GM19397 (cell line): ENCODE measurements at regions not wholly inside any gene's neighbourhood (a gene's known extent, or its start where the extent isn't known, plus 50 kb on each side); places are given as distances from the start of the nearest gene placed in this dataset.
A peak's percentile ranks its signal among the peaks of the same experiment; 100 is the strongest.
"Not testable (repeated sequence)": the region's sequence is repeated elsewhere in the genome, so short reads cannot be mapped to it uniquely, and the experiment has no call there.

Experiments
- ATAC-seq: cut with Tn5 transposase; IDR thresholded peaks from one replicate; pipeline ENCODE4 v1.9.1; 2021; ENCODE audit warnings: mild to moderate bottlenecking, moderate library complexity; ENCODE audit not compliant: unreplicated experiment

DNA sequence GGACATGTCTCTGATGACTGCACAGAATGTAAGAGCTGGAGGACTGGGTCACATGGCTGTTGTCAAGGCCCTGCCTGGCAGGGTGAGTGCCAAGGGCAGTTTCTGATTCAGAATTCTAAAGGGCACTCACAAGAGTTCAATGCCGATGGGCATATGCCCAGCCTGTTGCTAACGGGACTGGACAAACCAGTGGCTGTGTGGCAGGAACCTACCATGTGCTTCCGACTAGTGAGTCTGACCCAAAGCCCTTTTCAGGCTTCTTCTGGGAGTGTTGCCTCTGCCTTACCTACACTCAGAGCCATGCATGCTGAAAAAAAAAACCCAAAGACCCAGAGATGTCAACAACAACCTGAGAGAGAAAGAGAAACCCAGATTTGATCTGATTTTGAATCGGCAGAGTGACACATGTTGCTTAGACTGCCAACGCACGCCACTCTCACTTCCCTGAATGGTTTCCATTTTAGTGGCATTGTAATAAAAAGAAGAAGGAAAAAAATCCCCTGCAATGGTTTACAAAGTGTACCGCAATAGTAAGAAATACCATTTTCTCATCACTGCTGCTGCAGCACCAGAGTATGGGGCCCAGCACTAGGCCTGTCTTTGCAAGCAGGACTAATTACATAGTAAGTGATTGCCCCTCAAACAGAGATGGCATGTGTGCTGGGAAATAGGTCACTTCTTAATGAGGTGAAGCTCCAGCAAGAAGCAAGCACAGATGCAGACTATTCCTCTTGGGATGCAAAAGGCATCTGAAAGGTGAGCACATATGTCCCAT, 194.3 kb downstream of the PALM2AKAP2 start:
- peak; percentile 71 for ATAC-seq

DNA sequence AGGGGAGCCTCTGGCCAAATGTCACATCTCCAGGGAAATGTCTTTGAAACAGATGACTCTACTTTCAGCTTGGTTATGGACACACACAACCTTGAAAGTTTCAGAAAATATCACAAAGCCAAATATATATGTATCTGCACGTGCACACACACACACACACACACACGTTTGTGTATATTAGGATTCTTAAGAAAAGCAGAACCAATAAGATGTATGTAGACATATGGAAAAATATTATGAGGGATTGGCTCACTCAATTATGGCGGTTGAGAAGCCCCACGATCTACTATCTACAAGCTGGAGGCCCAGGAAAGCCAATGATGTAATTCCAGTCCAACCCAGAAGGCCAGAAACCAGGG, 194.9 kb downstream of the PALM2AKAP2 start:
- peak; percentile 3 for ATAC-seq

GRCh38 chr9:109975574-109976295, 195.7 kb downstream of the PALM2AKAP2 start:
- no peak for ATAC-seq

DNA sequence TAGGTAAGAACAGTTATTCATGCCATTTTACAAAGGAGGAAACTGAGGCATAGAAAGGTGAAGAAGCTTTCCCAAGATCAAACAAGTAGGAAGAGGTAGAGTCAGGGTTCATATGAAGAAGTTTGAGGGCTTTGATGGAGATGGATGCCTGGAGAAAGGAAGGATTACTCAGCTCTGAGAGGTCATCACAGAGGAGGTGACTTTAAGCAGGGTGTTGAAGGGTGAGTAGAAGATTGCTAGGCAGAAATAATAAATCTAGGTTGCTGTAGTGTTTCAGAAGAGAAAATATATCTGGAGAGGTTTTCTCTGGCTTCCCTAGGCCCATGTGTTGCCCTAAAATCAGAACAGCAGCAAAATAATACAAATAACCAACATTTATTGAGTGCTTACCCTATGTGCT, 196.3 kb downstream of the PALM2AKAP2 start:
- ATAC-seq: no peak

- ATAC-seq: no peak
Measured at GRCh38 chr9:109977521-109977920, 197.5 kb downstream of the PALM2AKAP2 start.

- no peak for ATAC-seq
Measured at GRCh38 chr9:109981091-109981490, 201.1 kb downstream of the PALM2AKAP2 start.

- ATAC-seq: no peak
Measured at GRCh38 chr9:109986521-109986991, 206.6 kb downstream of the PALM2AKAP2 start.

- no peak for ATAC-seq
Measured at GRCh38 chr9:109989296-109989695, 209.3 kb downstream of the PALM2AKAP2 start.

DNA sequence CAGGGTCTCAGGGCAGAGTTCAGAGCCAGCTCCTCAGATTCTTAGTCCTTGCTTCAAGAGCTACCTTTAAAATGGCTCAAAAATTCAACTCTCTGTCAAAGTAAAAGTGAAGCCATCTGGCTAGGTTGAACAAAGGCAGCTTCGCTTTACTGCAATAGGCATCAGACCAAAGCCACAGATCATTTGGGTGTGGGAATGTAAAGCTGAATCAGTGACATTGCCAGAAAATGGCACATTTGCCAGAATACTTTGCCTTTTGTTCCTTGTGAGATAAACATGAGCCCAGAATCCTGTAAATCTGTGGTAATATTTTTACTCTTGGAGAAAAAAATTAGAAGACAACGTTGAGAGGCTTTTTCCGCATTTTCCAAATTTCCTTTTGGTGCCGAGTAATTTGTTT, 210.5 kb downstream of the PALM2AKAP2 start:
- no peak for ATAC-seq

DNA sequence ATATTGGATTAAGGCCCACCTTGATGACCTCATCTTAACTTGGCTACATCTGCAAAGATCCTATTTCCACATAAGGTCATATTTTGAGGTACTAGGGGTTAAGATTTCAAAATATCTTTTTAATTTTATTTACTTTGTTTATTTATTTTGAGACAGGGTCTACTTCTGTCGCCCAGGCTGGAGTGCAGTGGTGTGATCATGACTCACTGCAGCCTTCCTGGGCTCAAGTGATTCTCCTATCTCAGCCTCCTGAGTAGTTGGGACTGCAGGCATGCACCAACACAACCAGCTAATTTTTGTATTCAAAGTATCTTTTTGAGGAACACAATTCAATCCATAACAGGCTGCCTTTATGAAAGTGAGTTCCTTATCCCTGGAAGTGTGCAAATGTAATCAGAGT, 212.3 kb downstream of the PALM2AKAP2 start:
- ATAC-seq: no peak

GRCh38 chr9:109993250-109993978, 213.4 kb downstream of the PALM2AKAP2 start:
- ATAC-seq: no peak

DNA sequence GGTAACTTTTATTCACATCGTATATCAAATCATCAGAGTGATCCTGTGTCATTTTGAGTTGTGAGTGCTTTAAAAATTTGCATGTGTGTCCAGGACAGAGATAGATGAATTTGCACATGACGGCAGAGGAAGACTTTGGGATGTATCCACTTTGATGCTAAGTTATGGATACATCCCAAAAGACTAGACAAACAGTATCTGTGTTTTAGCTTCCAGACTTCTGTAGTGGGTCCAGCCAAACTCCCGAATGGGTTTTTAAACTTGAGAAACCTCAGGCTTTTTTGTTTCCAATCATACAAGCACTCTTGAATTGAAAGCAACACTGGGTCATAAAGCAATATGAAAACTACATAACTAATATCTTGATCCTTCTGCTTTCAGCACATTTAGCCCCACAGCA, 213.8 kb downstream of the C9orf152 start:
- no peak for ATAC-seq

DNA sequence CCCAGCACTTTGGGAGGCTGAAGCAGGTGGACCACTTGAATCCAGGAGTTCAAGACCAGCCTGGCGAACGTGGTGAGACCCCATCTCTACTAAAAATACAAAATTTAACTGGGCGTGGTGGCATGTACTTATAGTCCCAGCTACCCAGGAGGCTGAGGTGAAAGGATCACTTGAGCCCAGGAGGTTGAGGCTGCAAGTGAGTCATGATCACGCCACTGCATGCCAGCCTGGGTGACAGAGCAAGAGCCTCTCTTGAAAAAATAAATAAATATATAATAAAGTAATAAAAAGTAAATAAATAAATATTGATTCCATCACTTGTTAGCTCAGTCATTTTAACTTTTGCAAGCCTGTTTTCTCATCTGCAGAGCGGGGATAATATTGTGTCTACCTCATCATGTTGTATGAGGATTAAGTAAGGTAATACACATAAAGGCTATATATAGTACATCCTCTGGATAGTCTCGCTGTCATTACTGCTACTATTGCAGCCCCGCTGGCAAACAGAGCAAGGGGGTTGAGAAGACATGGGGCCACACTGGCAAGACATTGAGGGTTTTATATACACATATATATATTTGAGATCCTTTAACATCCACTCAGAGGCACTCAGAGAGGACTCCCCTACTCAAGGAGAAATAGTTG, 210.9 kb downstream of the C9orf152 start:
- ATAC-seq: no peak

- no peak for ATAC-seq
Measured at GRCh38 chr9:109997682-109998081, 210.3 kb downstream of the C9orf152 start.

- ATAC-seq: not testable (repeated sequence)
Measured at GRCh38 chr9:110005521-110005920, 202.4 kb downstream of the C9orf152 start.

DNA sequence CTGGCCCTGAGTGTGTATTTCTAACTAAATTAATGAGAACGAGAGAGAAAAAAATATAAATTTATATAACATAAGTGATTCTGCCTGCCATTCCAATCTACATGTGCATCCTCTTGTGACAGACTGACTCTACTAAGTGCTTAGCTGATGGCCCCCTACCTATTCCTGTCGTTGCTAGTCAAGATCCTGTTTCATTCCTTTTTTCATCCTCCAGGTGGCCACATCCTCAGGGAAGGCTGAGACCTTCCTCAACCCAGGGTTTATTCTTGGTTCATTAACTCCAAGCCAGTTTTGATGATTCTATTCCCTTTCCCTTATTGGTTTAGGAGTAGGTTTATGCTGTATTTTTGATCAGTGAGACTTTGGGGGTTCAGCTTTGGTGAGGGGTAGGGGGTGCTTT, 201.3 kb downstream of the C9orf152 start:
- no peak for ATAC-seq

DNA sequence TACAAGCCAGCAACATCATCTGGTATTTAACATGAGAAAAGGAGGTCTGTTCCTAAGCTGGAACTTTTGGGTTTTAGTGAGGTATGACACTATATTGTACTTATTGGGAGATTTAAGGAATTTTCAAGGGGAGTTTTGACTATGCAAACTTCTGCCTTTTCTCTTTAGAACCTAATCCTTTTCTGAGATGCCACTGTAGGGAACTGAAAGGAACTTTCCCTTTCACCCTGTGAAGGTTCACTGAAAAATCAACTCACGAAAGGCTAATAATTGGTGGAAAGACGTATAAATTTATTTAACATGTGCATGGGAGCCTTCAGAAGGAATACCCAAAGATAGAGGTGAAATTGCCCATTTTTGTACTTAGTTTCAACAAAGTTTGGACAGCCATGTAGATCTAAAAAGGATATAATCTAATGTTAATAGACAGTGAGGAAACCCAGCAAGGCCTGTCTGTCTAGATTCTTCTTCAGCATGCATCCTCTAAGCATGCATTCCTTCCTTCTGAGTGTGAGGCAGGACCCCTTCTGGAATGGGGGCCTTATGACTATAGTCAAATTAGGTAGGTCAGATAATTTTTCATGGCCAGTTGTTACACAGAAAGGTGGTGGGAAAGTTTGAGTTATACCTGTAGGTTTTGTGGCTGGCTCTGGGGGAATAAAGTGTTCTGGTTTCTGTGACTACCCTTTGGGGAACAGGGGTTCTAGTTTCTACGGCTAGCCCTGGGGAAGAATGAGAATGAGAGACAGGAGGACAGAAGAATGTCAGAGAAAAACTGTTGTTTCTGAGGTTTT, 200.3 kb downstream of the C9orf152 start:
- peak; percentile 71 for ATAC-seq

- no peak for ATAC-seq
Measured at GRCh38 chr9:110008663-110009062, 199.3 kb downstream of the C9orf152 start.

DNA sequence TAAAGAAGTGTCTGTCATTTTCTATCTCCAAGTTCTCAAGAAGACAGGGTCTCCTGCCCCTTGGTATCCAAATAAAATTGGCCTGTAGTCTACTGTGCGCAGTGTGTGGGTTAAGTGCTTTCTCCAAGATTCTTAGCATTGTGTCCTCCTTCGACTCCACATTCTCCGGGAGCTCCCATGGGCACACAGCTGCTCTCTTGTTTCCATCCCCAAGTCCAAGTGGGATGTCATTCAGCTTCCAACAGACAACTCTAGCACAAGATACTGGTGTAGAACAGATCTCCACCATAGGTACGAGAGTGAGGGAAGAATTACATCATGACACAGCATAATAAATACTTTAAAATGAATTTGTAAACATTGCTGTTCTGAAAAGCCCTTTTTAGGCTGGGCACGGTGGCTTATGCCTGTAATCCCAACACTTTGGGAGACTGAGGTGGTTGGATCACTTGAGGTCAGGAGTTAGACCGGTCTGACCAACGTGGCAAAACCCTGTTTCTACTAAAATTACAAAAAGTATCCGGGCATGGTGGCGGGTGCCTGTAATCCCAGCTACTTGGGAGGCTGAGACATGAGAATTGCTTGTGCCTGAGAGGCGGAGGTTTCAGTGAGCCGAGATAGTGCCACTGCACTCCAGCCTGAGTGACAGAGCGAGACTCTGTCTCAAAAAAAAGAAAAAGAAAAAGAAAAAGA, 196.2 kb downstream of the C9orf152 start:
- no peak for ATAC-seq

GRCh38 chr9:110013064-110013463, 194.9 kb downstream of the C9orf152 start:
- ATAC-seq: no peak
